NCI-H187 (cell line): ENCODE measurements at regions not wholly inside any gene's neighbourhood (a gene's known extent, or its start where the extent isn't known, plus 50 kb on each side); places are given as distances from the start of the nearest gene placed in this dataset.

ENCODE experiments used
- DNase-seq, 2 experiments: peaks; one replicate each; lab custom pipeline; 2025; lab: John Stamatoyannopoulos, UW

GRCh38 chr1:82646888-82647287 lies 846.2 kb downstream of the ADGRL2 start:
- no peak for DNase-seq

GRCh38 chr1:82646336-82646735 lies 845.6 kb downstream of the ADGRL2 start:
- no peak for DNase-seq

GRCh38 chr1:82644186-82644915 lies 843.6 kb downstream of the ADGRL2 start:
- DNase-seq, result no peak

- no peak for DNase-seq
These were observed 839.6 kb downstream of the ADGRL2 start for GRCh38 chr1:82640352-82640751.

GRCh38 chr1:82634266-82634665 lies 833.5 kb downstream of the ADGRL2 start:
- DNase-seq, result no peak

- DNase-seq, result no peak
These were observed 831.4 kb downstream of the ADGRL2 start for GRCh38 chr1:82632155-82632554.

GRCh38 chr1:82628887-82629286 lies 828.2 kb downstream of the ADGRL2 start:
- no peak for DNase-seq

- peak in 1 of 2 experiments; percentile 9 for DNase-seq
These were observed 824.8 kb downstream of the ADGRL2 start for GRCh38 chr1:82625537-82625936.

- DNase-seq, result no peak
These were observed 820.3 kb downstream of the ADGRL2 start for GRCh38 chr1:82621076-82621475.

- peak; percentile 13 to 20 for DNase-seq
These were observed 813.4 kb downstream of the ADGRL2 start for GRCh38 chr1:82614090-82614489.

GRCh38 chr1:82612986-82613385 lies 812.3 kb downstream of the ADGRL2 start:
- DNase-seq, result no peak

GRCh38 chr1:82606546-82606945 lies 805.8 kb downstream of the ADGRL2 start:
- no peak for DNase-seq

- DNase-seq, result no peak
These were observed 803.8 kb downstream of the ADGRL2 start for GRCh38 chr1:82604524-82604923.

GRCh38 chr1:82600314-82600713 lies 799.6 kb downstream of the ADGRL2 start:
- no peak for DNase-seq

GRCh38 chr1:82598812-82599211 lies 798.1 kb downstream of the ADGRL2 start:
- no peak for DNase-seq

GRCh38 chr1:82598337-82598736 lies 797.6 kb downstream of the ADGRL2 start:
- no peak for DNase-seq

- DNase-seq, result no peak
These were observed 796.9 kb downstream of the ADGRL2 start for GRCh38 chr1:82597649-82598048.

- DNase-seq, result no peak
These were observed 796.4 kb downstream of the ADGRL2 start for GRCh38 chr1:82597141-82597540.

- DNase-seq, result no peak
These were observed 792.8 kb downstream of the ADGRL2 start for GRCh38 chr1:82593561-82593960.

GRCh38 chr1:82589588-82589987 lies 788.9 kb downstream of the ADGRL2 start:
- DNase-seq, result no peak

- DNase-seq, result no peak
These were observed 786.6 kb downstream of the ADGRL2 start for GRCh38 chr1:82587371-82587770.

- no peak for DNase-seq
These were observed 785.7 kb downstream of the ADGRL2 start for GRCh38 chr1:82586473-82586872.

- no peak for DNase-seq
These were observed 781.6 kb downstream of the ADGRL2 start for GRCh38 chr1:82582347-82582746.

- no peak for DNase-seq
These were observed 777.5 kb downstream of the ADGRL2 start for GRCh38 chr1:82578086-82578726.
